Stimulated activated CD4-positive, alpha-beta T cell treated with anti-CD3 and anti-CD28 coated beads, Interleukin-15, amount 100 ng/mL, for 48 hours (primary cell): ENCODE measurements at regions not wholly inside any gene's neighbourhood (a gene's known extent, or its start where the extent isn't known, plus 50 kb on each side); places are given as distances from the start of the nearest gene placed in this dataset.

Experiments
- DNase-seq, 2 donors: peaks; one replicate each; pipeline ENCODE4 v3.0.0-alpha.2; 2020; ENCODE audit warnings: low read depth in 2 of 2

- no peak for DNase-seq
Measured at GRCh38 chr5:23579566-23579965, 72.2 kb downstream of the PRDM9 start.

- DNase-seq: no peak
Measured at GRCh38 chr5:23583081-23583480, 75.7 kb downstream of the PRDM9 start.

GRCh38 chr5:23588841-23589326, 81.5 kb downstream of the PRDM9 start:
- DNase-seq: no peak

- no peak for DNase-seq
Measured at GRCh38 chr5:23591250-23591649, 83.8 kb downstream of the PRDM9 start.

GRCh38 chr5:23606927-23607326, 99.5 kb downstream of the PRDM9 start:
- no peak for DNase-seq

- no peak for DNase-seq
Measured at GRCh38 chr5:23612701-23613100, 105.3 kb downstream of the PRDM9 start.

- DNase-seq: no peak
Measured at GRCh38 chr5:23613566-23613965, 106.2 kb downstream of the PRDM9 start.

- DNase-seq: no peak
Measured at GRCh38 chr5:23614422-23614821, 107.0 kb downstream of the PRDM9 start.

- no peak for DNase-seq
Measured at GRCh38 chr5:23626961-23627360, 119.6 kb downstream of the PRDM9 start.

- no peak for DNase-seq
Measured at GRCh38 chr5:23627976-23628375, 120.6 kb downstream of the PRDM9 start.

GRCh38 chr5:23629396-23629795, 122.0 kb downstream of the PRDM9 start:
- no peak for DNase-seq

- DNase-seq: no peak
Measured at GRCh38 chr5:23631302-23632045, 124.1 kb downstream of the PRDM9 start.

- DNase-seq: no peak
Measured at GRCh38 chr5:23635938-23636337, 128.5 kb downstream of the PRDM9 start.

GRCh38 chr5:23639326-23639725, 131.9 kb downstream of the PRDM9 start:
- no peak for DNase-seq

- no peak for DNase-seq
Measured at GRCh38 chr5:23648656-23649055, 141.2 kb downstream of the PRDM9 start.

- DNase-seq: no peak
Measured at GRCh38 chr5:23649594-23649993, 142.2 kb downstream of the PRDM9 start.

- DNase-seq: no peak
Measured at GRCh38 chr5:23655674-23656073, 148.3 kb downstream of the PRDM9 start.

- DNase-seq: no peak
Measured at GRCh38 chr5:23675456-23675855, 168.0 kb downstream of the PRDM9 start.

GRCh38 chr5:23677996-23678395, 170.6 kb downstream of the PRDM9 start:
- DNase-seq: no peak

GRCh38 chr5:23684103-23684502, 176.7 kb downstream of the PRDM9 start:
- DNase-seq: no peak

- DNase-seq: no peak
Measured at GRCh38 chr5:23703940-23704855, 196.8 kb downstream of the PRDM9 start.

GRCh38 chr5:23717486-23717885, 210.1 kb downstream of the PRDM9 start:
- no peak for DNase-seq

GRCh38 chr5:23718564-23718963, 211.2 kb downstream of the PRDM9 start:
- no peak for DNase-seq
